Fibroblast of lung (primary cell): ENCODE measurements at regions not wholly inside any gene's neighbourhood (a gene's known extent, or its start where the extent isn't known, plus 50 kb on each side); places are given as distances from the start of the nearest gene placed in this dataset.

Source experiments
- DNase-seq, 2 donors: peaks; one replicate each; pipeline versions ENCODE4 v3.0.0 to v3.0.0-alpha.2; 2010; ENCODE audit warnings: low read depth in 2 of 2
- H2AFZ ChIP-seq: 2 replicates; pipeline ENCODE4 v1.5.1; 2012; ENCODE audit warnings: low read length, control low read depth, inconsistent platforms
- H3K27ac ChIP-seq: 2 replicates; pipeline ENCODE4 v1.5.1; 2011; ENCODE audit warnings: low read length, control low read depth; ENCODE audit not compliant: insufficient read depth
- H3K27me3 ChIP-seq: 2 replicates; pipeline ENCODE4 v1.5.1; 2011; ENCODE audit warnings: mild to moderate bottlenecking, low read length; ENCODE audit not compliant: control insufficient read depth, insufficient read depth
- H3K36me3 ChIP-seq: 2 replicates; pipeline ENCODE4 v1.5.1; 2011; ENCODE audit warnings: low read length; ENCODE audit not compliant: control insufficient read depth, insufficient read depth
- H3K4me1 ChIP-seq: 2 replicates; pipeline ENCODE4 v1.5.1; 2011; ENCODE audit warnings: low read length; ENCODE audit not compliant: control insufficient read depth, insufficient read depth; ENCODE audit errors: extremely low read depth
- H3K4me2 ChIP-seq: 2 replicates; pipeline ENCODE4 v1.5.1; 2011; ENCODE audit warnings: low read length, control low read depth; ENCODE audit not compliant: insufficient read depth; ENCODE audit errors: extremely low read depth
- H3K4me3 ChIP-seq, 4 experiments: fragments of 200-600 bp in 1 of 4; sonication (generic) in 1 of 4; replicated peaks in 1 of 4; 2 replicates each; pipeline ENCODE4 v1.5.1; 2011 to 2016; ENCODE audit warnings: low read length in 4 of 4, low read depth in 3 of 4, mild to moderate bottlenecking in 3 of 4, control low read depth in 2 of 4, inconsistent platforms in 1 of 4, mixed read lengths in 1 of 4; ENCODE audit not compliant: insufficient read depth in 1 of 4; ENCODE audit errors: control extremely low read depth in 1 of 4
- H3K79me2 ChIP-seq: 2 replicates; pipeline ENCODE4 v1.5.1; 2012; ENCODE audit warnings: mild to moderate bottlenecking, low read length, inconsistent platforms; ENCODE audit not compliant: control insufficient read depth, insufficient read depth
- H3K9ac ChIP-seq: 2 replicates; pipeline ENCODE4 v1.5.1; 2011; ENCODE audit warnings: mild to moderate bottlenecking, low read length, control low read depth; ENCODE audit not compliant: insufficient read depth
- H3K9me3 ChIP-seq: 2 replicates; pipeline ENCODE4 v1.5.1; 2012; ENCODE audit warnings: low read depth, low read length; ENCODE audit not compliant: control insufficient read depth, insufficient read depth
- H4K20me1 ChIP-seq: 2 replicates; pipeline ENCODE4 v1.5.1; 2011; ENCODE audit warnings: low read length; ENCODE audit not compliant: control insufficient read depth, insufficient read depth; ENCODE audit errors: extremely low read depth
- EZH2 ChIP-seq: IDR thresholded peaks from 2 replicates; pipeline ENCODE4 v1.5.1; 2012; ENCODE audit warnings: low read length, control low read depth, mild to moderate bottlenecking; ENCODE audit errors: missing control alignments
- TF ChIP-seq, protein P1 (sequence below), 2 donors: IDR thresholded peaks in 1 of 2; conservative IDR thresholded peaks in 1 of 2; 1 replicate in 1 of 2; 2 replicates in 1 of 2; pipeline ENCODE4 v1.5.1; 2011 to 2012; ENCODE audit warnings: low read length in 2 of 2, control low read depth in 1 of 2, inconsistent platforms in 1 of 2, low read depth in 1 of 2, mild to moderate bottlenecking in 1 of 2

DNA sequence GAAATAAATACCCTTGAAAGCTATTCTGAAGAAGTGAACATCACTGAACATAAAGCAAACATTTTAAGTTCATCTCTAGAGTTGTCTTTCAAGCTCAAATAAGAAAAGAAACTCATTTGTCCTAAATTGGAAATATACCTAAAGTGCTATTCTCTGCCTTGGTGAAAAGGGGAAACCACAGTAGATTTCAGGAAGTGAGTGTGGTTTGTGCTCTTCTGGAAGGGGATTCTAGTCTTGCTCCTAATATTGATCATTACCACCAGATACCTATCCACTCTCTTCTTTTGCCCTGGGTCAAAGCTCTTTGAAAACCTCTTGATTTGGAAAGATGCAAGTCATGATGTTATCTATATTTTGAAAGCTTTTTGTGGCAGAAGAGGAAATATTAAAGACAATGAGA is 798.1 kb downstream of the ADGRL2 start:
- Histone ChIP-seq H3K9ac (no peak overlapping the region), H3K4me2 (no peak overlapping the region), H3K4me1 (no peaks in the 10 kb centered on the region), H4K20me1 (no peaks in the 10 kb centered on the region), H3K36me3 (no peaks in the 10 kb centered on the region), H3K27me3 (no peaks in the 10 kb centered on the region), H2AFZ (no peak overlapping the region), H3K27ac (no peak overlapping the region), H3K4me3 (no peak overlapping the region), H3K79me2 (no peaks in the 10 kb centered on the region), H3K9me3 (no peaks in the 10 kb centered on the region)
- DNase-seq = no peak
- TF ChIP-seq, protein P1, sequence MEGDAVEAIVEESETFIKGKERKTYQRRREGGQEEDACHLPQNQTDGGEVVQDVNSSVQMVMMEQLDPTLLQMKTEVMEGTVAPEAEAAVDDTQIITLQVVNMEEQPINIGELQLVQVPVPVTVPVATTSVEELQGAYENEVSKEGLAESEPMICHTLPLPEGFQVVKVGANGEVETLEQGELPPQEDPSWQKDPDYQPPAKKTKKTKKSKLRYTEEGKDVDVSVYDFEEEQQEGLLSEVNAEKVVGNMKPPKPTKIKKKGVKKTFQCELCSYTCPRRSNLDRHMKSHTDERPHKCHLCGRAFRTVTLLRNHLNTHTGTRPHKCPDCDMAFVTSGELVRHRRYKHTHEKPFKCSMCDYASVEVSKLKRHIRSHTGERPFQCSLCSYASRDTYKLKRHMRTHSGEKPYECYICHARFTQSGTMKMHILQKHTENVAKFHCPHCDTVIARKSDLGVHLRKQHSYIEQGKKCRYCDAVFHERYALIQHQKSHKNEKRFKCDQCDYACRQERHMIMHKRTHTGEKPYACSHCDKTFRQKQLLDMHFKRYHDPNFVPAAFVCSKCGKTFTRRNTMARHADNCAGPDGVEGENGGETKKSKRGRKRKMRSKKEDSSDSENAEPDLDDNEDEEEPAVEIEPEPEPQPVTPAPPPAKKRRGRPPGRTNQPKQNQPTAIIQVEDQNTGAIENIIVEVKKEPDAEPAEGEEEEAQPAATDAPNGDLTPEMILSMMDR (conservative IDR thresholded peaks at IDR 0.05 in 1 of 2, IDR thresholded peaks at IDR 0.05 in 1 of 2; ENCODE audit: low read depth in 1 of 2, low read length in 2 of 2) = no peak
- TF ChIP-seq EZH2 = no peak

DNA sequence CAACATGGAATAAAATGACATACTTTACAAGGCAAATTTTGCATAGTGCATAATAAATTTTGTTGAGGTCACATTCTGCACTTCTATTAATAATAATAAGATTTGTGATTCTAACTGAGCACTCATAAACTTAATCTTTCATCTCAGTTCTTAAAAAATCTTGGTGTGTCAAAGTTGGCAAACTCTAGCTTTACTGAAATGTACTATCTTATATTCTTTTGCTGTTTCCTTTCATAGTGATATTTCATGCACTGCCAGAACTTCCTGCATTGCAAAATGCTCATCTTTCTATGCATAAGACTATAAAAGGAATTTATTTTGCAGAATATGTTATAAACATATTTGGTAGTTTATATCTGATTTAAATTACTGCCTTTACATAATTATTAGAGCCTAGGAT is 797.6 kb downstream of the ADGRL2 start:
- no peak for TF ChIP-seq EZH2
- TF ChIP-seq, protein P1 (conservative IDR thresholded peaks at IDR 0.05 in 1 of 2, IDR thresholded peaks at IDR 0.05 in 1 of 2; ENCODE audit: low read depth in 1 of 2, low read length in 2 of 2) = no peak
- Histone ChIP-seq H3K4me3 (no peak overlapping the region), H3K79me2 (no peaks in the 10 kb centered on the region), H3K27me3 (no peaks in the 10 kb centered on the region), H3K36me3 (no peaks in the 10 kb centered on the region), H3K4me1 (no peaks in the 10 kb centered on the region), H4K20me1 (no peaks in the 10 kb centered on the region), H2AFZ (no peak overlapping the region), H3K9ac (no peak overlapping the region), H3K9me3 (no peaks in the 10 kb centered on the region), H3K4me2 (no peak overlapping the region), H3K27ac (no peak overlapping the region)
- DNase-seq = no peak

DNA sequence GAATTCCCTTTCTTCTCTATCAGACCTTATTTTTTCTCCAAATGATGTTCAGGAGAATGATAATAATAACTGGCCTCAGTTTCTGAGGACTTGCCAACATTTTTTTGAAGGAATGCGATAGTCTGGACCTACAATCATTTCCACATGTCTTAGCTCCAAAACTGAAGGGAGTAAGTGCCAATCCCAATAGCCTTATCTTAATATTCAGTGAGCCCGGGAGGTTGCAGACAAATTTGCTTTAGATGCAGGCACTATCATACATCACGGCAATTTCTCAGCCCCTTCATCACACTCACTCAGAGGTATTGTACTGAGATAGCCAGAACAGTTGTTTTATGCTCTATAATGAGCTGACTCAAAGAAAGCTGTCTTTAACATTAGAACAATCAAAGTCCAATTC is 796.9 kb downstream of the ADGRL2 start:
- Histone ChIP-seq H3K9me3 (no peaks in the 10 kb centered on the region), H3K4me1 (no peaks in the 10 kb centered on the region), H3K27me3 (no peaks in the 10 kb centered on the region), H3K4me3 (no peak overlapping the region), H2AFZ (no peak overlapping the region), H4K20me1 (no peaks in the 10 kb centered on the region), H3K79me2 (no peaks in the 10 kb centered on the region), H3K36me3 (no peaks in the 10 kb centered on the region), H3K9ac (no peak overlapping the region), H3K27ac (no peak overlapping the region), H3K4me2 (no peak overlapping the region)
- TF ChIP-seq, protein P1 (conservative IDR thresholded peaks at IDR 0.05 in 1 of 2, IDR thresholded peaks at IDR 0.05 in 1 of 2; ENCODE audit: low read depth in 1 of 2, low read length in 2 of 2) = no peak
- no peak for TF ChIP-seq EZH2
- DNase-seq = peak; percentile 1 to 55
